NCI-H1694 (cell line): ENCODE measurements at regions not wholly inside any gene's neighbourhood (a gene's known extent, or its start where the extent isn't known, plus 50 kb on each side); places are given as distances from the start of the nearest gene placed in this dataset.
"Not testable (repeated sequence)": the region's sequence is repeated elsewhere in the genome, so short reads cannot be mapped to it uniquely, and the experiment has no call there.

Source experiments
- DNase-seq: peaks from one replicate; lab custom pipeline; 2025; lab: John Stamatoyannopoulos, UW

DNA sequence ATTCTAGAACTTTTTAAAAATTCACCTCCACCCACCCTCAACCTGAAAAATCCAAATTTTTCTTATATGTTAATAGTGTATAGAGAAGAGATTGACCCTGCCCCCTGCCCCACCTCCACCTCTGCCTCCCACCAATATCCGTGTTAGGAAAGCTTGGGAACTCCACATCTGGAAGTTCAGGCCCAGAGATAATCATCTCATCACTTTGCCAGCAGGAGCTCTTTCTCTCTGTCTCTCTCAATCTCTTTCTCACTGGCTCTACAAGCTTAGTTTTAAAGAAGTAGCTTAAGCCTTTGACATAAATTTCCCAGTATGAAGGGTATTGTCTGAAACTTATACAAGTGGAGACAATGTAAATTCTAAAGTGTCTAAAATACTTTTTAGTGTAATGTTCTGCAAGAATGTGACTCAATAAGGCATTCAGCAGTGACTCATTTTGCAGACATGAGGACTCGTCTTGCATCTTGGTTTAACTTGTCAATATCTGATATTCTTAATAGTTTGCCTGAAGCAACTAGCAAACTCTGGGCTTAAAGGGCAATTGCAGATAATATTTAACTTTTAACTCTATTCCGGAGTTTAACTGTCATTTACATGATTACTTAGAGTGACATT, 299.8 kb upstream of the EPHA3 start:
- no peak for DNase-seq

- DNase-seq, result no peak
These were observed 297.4 kb upstream of the EPHA3 start for GRCh38 chr3:88809993-88810392.

DNA sequence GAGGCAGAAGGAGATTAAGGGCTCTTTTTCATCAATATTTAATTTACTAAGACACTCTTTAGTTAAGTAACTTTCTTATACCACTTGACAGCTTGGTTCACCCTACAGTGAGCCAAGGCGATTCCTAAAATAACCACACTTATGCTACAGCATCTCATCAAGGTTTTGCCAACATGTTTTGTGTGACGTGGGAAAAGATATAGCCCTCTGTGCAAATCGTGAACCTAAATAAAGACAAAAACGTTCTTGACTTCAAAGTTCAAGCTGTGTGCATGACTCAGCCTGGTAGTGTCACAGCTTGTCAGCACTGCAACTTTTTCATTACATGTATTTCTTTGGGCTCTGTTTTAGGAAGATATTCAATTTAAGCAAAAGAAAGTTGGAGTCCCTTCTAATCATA, 297.0 kb upstream of the EPHA3 start:
- DNase-seq, result no peak

DNA sequence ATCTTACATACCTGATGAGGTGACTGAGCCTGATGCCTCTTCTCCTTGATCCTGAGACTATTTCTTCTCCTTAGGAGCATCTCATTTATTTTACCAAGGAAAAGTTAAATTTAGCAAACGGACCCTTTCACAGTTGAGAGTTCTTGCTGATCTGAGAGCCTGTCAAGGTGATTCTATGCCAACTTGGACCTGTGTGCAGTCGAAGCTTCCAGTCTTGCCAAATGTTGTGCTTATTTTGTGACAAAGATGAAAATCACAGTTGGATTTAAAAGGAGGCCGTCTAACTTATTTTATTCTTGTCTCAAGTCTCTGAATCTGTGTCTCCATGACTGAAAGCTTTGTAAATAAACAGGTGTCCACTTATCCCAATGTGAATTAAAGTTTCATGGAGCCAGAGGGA, 296.3 kb upstream of the EPHA3 start:
- DNase-seq, result no peak

DNA sequence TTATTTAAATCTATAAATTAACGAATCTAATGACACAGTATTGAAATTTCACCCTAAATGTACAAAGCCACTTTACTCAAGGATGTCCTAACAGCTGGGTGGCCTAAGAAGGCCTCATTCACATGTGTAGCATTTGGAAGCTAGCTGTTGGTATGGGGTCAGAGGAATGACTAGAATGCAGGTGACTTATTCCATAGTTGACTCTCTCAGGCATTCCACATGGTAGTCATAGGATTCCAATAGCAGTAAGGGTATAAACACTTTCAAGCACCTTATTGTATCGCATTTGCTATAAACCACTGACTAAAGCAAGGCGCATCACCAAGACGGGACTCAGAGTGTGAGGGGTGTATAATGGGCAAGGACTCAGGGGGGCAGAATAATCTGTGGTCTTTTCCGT, 294.8 kb upstream of the EPHA3 start:
- no peak for DNase-seq

- DNase-seq, result no peak
These were observed 291.0 kb upstream of the EPHA3 start for GRCh38 chr3:88816445-88816844.

DNA sequence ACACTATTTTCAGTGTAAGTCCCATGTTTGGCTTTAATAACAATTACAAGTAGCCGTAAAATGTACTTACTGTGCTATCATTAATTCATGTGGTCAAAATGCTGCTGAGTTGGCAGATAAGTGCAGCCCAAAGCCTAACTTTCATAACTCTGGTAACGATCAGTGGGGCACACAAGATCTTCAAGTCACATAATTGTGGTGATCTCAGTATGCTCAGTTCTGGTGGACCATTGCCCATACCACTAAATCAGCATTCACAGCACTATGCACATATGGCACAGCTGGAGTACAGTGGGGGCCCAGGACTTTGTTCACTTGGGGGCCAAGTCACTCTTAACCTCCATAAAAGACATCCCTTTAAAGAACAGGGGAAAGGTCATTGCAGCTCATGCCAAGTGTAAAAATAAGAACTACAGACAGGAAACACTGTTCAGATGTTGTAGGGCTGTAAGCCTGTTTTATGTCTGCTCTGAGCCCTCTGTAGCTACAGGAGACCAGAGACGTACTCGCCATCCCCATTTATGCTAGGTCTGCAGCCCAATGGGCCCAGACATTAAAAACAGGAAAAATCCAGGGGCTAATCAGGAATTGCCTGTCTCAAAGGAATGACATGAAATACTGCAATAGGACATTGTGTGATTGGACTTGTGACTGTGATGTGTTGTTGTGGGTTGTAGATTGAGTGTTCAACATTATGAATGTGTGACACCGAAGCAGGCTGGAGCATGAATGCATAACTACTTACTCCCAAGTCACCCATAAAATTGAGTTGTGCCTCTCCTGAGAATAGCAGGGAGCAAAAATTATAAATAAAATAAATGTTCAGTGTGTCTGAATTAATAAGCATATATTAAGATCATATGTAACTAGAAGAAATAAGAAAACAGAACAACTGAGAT, 282.5 kb upstream of the EPHA3 start:
- DNase-seq, result no peak

DNA sequence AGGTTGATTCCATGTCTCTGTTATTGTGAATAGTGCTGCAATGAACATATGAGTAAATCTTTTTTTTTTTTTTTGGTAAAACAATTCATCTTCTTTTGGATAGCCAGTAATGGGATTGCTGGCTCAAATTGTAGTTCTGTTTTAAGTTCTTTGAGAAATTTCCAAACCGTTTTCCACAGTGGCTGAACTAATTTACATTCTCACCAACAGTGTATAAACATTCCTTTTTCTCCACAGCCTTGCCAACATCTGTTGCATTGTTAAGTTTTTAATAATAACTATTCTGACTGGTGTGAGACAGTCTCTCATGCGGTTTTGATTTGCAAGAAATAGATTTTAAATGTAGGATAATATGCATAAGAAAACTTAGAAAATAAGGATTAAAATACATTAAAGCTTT, 279.0 kb upstream of the EPHA3 start:
- DNase-seq, result no peak

DNA sequence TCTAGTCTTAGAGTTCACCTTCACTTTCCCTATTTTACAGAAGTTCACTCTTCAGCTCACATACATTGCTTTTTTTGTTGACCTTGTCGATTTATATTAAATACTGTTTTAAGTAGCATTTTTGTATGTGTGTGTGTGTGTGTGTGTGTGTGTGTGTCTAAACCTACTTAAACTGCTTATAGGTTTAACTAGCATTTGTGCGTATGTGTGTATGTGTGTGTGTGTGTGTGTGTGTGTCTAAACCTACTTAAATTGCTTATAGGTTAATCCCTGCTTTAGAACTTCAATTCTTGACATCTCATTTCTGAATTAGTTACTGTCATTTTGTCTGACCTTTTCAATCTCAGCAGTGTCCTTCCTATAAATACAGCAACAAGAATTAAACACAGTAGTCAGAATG, 254.8 kb upstream of the EPHA3 start:
- DNase-seq, result no peak

- no peak for DNase-seq
These were observed 244.2 kb upstream of the EPHA3 start for GRCh38 chr3:88863196-88863595.

GRCh38 chr3:88876724-88877123, 230.7 kb upstream of the EPHA3 start:
- DNase-seq, result no peak

DNA sequence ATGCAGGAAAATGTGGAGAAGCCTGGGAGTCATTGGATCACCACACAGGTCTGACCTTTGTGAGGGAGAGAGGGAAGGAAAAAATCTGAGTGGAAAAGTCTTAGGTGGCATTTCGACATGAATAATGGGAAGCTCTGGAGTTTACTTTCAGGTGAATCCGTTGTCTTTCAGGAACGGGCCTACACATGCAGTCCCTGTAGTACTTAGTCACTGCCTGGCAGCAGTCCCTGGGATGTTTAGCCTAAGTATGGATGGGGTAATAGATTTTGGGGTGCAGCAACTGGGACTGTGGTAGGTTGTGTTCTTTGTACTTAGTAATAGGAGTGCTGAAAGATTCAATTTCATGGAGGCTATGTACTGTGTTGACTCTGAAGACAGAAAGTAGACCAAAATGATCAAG, 227.5 kb upstream of the EPHA3 start:
- no peak for DNase-seq

- DNase-seq, result no peak
These were observed 225.3 kb upstream of the EPHA3 start for GRCh38 chr3:88882121-88882520.

- not testable (repeated sequence) for DNase-seq
These were observed 220.8 kb upstream of the EPHA3 start for GRCh38 chr3:88886624-88887023.

GRCh38 chr3:88896026-88896425, 211.4 kb upstream of the EPHA3 start:
- no peak for DNase-seq

GRCh38 chr3:88912294-88912877, 195.0 kb upstream of the EPHA3 start:
- no peak for DNase-seq

- DNase-seq, result no peak
These were observed 188.6 kb upstream of the EPHA3 start for GRCh38 chr3:88918841-88919240.

- no peak for DNase-seq
These were observed 185.4 kb upstream of the EPHA3 start for GRCh38 chr3:88921986-88922385.

DNA sequence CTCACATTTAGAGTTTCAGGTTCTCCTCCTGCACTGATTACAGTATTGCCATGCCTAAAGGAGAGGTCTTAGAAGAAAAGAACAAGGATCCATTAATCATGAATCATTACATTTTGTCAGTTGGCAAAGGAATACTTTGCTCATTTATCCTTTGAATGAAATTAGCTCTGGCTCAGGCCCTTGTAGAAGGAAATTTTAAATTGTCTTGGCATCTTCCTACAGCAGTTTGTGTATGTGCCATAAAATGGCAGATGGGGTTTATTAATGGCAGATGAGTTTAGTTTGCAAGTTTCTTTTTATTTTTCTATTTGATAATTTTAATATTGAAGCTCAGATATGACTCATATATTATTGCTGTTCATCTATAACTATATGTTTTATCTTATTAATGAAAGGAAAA, 181.2 kb upstream of the EPHA3 start:
- DNase-seq, result no peak

DNA sequence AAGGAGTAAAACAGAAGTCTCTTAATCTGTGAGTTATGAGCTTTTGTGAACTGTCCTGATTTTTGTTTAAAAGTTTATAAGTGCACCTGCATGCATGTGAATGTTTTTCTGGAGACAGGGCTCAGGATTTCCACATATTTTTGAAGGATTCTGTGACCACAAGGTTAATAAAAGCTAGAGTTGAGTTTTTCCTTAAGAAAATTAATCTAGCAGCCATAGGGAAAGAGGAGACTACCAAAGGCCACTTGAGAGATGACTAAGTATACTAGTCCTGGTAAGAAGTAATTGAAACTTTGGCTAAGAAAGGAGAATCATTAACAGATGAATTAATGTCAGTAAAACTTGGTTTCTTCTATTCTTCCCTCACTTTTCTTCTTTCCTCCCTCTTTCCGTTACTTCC, 176.8 kb upstream of the EPHA3 start:
- DNase-seq, result no peak

DNA sequence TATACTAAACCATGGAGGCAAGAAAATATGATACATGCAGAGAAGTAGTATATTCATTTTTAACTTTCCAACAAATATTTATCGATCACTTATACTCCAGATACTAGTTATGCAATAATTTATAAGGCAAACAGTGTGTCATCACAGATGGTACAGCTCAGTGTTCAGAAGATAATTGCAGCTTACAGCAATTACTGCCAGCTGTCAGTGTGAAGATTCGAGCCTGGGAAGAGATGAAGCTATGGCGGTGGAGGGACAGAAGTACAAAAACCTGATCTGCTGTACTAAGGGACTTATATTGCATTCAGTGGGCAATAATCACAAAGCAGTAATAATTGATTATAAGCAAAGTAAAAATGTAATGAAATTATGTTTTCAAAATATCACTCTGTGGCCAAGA, 170.6 kb upstream of the EPHA3 start:
- DNase-seq, result peak; percentile 57

DNA sequence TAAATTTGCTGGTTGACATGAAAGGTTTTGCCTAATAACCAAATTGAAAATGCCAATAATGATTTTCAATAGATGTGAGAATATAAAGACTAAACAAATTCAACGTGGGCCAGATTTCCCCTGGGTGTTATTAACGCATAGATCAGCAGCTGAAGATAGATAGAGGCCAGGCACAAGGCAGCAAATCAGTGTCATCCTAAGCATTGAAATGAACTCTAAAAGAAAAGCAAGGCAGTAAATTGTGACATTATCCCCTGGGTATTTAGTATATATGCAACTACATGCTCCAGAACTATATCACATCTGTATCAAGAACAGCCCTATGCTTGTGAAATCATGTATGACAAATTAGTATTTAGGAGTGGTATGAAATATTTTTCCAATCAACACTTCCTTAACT, 167.1 kb upstream of the EPHA3 start:
- DNase-seq, result no peak

DNA sequence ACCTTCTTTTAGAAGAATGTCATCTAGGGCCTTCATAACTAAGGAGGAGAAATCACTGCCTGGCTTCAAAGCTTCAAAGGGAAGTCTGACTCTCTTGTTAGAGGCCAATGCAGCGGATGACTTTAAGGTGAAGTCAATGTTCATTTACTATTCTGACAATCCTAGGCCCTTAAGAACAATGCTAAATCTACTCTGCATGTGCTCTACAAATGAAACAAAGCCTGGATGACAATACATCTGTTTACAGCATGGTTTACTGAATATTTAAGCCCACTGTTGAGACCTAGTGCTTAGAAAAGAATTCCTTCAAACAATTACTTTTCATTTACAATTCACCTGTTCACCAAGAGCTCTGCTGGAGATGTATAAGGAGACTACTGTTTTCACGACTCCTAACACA, 160.4 kb upstream of the EPHA3 start:
- no peak for DNase-seq
